Ovary (tissue), 3 donors: ENCODE measurements at regions not wholly inside any gene's neighbourhood (a gene's known extent, or its start where the extent isn't known, plus 50 kb on each side); places are given as distances from the start of the nearest gene placed in this dataset.

Experiments used
- CTCF ChIP-seq, 3 donors: fragments of 450-650 bp in 2 of 3; fragments of 200-600 bp in 1 of 3; IDR thresholded peaks; one replicate each; pipeline versions ENCODE4 v1.5.1 to v1.8.0; 2016 to 2022; ENCODE audit warnings: antibody characterized with exemption in 3 of 3, mild to moderate bottlenecking in 1 of 3
- EP300 ChIP-seq: sonication (generic); formaldehyde crosslinking; IDR thresholded peaks from one replicate; pipeline ENCODE4 v1.6.1; 2017; ENCODE audit warnings: antibody characterized with exemption
- POLR2A ChIP-seq: fragments of 450-650 bp; IDR thresholded peaks from one replicate; pipeline ENCODE4 v1.6.1; 2017; ENCODE audit warnings: antibody characterized with exemption, mild to moderate bottlenecking, moderate library complexity
- donor health status: DM: no; HTN: no; CAD: no.

GRCh38 chr21:15308333-15308732 lies 243.5 kb upstream of the NRIP1 start:
- TF ChIP-seq CTCF (IDR thresholded peaks at IDR 0.05) (no peak), POLR2A (no peak), EP300 (no peak)
